ENCODE measurements at regions not wholly inside any gene's neighbourhood (a gene's known extent, or its start where the extent isn't known, plus 50 kb on each side); places are given as distances from the start of the nearest gene placed in this dataset.

DNA sequence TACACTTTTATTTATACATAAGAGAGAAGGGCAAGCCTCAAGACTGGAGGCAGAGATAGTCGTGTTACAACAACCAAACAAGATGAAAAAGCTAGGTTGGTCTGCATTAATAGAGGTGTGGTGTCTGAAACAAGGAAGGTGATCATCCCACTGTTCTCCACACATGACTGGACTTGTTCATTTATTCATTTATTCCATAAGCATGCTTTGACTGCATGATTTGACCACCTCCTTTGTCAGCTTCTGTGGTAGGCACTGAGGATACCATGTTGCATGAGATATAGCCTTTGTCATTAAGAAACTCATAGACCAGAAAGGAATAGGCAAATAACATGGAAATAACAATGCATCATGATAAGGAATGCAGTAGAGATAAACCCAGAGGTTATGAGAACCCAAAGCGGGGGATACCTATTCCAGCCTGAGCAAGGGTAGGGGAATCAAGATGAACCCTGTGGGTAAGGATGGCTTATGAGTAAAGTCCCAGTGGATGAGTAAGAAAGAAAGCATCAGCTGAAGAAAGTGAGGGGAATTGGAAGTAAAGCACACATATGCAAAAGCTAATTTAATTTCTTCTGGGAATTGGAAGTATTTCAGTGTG lies 173.7 kb upstream of the FGGY start:
- no peak for DNase-seq (ENCODE audit: low read depth)

DNA sequence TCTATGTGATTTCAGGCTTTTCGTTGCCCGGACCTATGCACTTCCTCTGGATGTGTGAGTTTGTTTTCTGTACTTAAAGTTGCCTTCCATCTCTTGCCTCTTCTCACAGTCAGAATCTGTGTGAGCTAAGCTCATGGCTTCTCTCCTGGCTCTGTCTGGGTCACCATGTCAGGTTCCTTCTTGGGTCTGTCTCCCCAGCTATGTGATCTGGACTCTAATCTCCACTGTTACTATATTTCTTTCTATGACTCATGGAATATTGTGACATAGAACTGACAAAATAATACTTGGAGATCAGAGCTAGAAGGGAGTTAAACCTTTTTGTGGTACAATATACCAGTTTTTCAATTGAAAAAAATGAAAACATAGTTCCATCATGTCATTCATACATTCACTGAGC lies 172.7 kb upstream of the FGGY start:
- DNase-seq (ENCODE audit: low read depth) = no peak

DNA sequence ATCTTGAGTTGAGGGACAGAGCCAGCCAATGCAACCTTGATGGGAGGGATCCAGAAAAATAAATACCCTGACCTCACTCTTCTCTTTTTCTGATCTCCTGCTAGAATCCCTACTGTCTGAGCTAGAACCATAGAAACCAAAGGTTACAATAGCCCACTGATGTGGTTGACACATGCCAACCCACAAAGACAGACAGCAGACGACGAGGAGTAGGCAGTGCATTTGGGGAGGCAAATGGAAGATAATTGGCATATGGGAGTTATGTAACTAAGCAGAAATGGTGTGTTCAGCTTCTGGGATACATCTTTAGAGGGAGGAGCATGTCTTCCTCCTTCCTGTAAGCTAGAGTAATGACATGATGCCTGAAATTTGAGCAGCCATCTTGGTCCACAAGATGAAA lies 171.7 kb upstream of the FGGY start:
- DNase-seq (ENCODE audit: low read depth) = no peak

DNA sequence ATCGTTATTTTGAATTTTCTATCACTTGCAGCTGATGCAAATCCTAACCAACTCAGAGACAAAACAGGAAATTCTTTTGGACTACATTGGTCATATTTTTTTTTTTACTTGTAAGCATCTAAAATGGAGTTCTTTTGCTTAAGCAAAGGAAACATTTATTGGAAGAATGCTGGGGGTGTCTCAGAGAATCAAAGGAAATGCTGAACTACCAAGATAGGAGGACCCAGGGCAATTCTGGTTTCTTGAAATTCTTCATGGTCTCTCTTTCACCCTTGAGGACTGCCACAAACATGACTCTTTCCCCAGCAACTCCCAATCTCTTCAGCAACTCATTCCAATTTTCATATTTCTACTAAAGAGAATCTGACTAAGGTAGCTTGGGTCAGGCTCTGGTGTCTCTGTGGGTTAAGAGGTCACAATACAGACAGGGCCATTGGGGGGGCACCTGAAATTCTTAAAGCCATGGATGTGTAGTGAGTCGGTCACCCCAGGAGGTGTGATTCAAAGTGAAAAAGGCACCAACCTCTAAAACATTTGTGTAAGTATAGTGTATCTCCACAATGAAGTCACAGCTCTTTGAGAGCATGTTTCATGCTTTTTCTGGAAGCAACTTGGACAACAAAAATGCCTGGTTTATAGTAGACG lies 171.1 kb upstream of the FGGY start:
- no peak for DNase-seq (ENCODE audit: low read depth)

DNA sequence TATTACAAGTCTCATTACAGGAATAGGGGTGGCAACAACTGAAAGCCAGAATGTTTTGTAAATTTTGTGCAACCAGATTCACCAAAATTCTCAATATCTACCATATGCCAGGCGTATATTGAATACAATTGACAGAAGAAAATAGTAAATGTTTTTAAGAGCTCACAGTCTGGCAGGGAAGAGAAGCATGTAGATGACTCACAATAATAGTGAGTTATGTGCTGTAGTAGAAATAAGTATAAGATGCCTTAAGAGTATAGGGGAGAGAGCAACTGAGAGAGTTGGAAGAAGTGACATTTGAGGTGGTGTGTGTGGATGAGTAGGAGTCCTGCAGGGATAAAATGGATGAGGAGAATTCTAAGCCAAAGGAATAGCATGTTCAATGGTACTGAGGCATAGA lies 170.5 kb upstream of the FGGY start:
- DNase-seq (ENCODE audit: low read depth) = no peak

DNA sequence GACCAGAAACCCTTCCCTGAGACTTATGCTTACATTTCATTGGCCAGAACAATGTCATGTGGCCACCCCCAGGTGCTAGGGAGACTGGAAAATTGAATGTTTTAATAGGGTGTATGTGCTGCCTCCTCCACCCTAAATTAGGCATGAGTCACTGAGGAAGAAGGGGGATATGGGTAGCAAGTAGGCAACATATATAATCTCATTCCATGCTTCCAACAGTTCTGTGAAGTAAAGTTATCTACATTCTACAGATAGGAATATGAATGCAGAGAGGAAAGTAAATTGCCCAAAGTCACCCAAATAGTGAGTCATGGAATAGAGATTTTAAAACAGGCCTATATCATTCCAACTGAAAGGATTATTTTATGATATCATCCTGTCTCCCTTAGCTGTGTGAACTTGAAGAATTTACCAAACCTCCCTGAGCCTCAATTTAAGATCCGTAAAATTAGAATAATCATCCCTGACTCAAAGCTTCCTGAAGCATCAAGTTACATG lies 168.6 kb upstream of the FGGY start:
- no peak for DNase-seq (ENCODE audit: low read depth)

DNA sequence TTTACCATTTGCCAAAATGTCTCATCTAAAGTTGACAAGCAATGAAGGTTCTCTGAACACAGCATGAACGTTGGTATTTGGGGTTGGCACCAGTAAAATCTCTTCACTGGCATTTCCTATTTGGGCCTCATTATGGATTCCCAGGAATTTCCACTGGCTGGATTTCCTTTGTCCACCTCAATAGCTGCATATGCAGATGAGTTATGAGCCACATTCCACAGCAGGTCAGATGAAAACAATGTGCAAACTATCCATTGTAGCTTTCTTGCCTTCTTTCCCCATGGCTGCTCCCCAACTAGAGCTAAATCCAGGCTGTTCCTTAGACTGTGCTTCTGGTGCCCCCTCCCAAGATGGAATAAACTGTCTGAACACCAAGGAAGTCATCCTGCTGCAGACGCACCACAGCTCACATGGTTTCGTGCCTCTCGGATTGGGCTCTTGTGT lies 168.1 kb upstream of the FGGY start:
- DNase-seq (ENCODE audit: low read depth) = peak; percentile 92

DNA sequence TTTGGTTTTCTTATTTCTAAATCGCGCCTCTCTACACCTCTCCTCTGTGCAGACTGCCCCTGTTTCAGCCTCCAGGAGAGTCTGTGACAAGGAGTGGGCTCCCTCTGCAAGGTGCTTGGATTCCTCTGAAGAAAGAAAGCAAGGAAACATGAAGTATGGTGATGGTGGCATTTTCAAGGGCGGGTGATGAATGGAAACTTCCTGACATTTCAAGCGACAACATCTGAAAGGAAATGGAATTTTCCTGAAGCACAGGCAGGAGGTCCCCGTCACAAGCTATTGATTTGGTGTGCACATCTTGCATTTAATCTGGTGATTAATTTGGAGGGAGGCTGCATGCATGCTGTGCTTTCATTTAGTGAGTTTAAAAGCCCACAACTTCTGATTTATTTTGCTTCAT lies 164.6 kb upstream of the FGGY start:
- DNase-seq (ENCODE audit: low read depth) = no peak

DNA sequence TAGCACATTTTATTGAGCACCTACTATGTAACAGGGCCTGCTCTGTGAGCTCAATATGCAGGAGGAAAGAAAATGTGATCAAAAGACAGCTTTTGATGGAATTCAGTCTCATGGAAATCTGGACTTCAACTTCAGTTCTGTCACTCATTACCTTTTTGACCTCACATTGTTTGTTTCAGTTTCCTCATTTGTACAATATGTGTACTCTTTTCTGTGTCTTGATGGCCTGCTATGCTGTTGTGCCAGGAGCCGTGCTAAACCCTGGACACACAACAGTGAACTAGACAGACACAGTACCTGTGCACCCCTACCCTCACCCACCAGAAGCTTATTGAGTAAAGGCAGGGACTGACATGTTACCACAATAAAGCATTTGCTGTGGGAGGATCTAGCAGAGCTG lies 162.9 kb upstream of the FGGY start:
- no peak for DNase-seq (ENCODE audit: low read depth)

DNA sequence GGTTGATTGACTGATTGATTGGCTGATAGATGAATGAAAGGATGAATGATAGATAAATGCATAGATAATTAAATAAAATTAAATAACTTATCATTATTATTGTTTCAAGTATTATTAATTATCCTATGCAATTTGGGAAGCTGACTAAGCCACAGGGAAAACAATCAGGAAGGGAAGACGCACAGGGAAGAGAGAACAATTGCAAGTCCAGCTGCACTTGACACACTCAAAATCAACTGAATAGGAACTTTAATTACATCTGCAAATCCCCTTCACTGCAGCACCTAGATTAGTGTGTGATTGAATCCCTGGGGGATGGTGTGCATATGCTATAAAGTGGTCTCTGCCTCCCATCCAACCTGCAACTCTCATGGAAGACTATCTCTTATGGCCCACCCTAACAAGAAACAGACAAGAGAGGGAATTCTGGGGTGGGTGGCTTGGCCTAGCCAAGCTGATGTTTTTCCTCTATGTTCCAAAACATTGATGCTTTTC lies 161.1 kb upstream of the FGGY start:
- DNase-seq (ENCODE audit: low read depth) = no peak

DNA sequence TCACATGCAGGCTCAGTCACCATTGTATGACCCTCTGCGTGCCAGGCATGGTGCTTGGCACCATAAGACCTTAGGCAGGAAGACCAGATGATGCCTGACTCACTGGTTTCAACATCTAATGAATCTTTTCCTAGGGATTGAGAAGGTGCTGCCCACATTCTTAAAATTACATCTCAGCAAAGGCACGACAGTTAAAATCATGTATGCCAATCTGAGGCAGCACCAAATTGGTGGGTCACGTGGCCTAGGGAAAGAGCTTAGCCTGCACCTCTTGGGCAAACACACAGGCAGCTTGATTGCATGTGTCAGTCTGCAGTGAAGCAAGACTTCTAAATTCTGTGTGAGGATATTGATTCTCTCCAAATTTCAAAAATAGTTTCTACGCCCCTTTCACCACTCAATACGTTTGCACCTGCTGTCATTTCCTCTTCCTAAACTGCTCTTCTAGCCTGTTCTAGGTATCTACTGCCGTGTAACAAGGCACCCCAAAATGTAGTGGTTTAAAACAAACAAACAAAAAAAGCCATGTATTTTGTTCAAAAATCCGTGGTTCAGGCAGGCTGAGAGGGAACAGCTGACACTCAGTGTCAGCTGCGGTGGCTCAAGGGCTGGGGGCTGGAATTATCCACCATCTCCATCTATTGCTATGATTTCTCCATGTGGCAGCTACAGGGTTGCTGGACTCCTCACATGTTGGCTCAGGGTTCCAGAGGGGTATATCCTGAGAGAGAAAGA lies 160.2 kb upstream of the FGGY start:
- peak; percentile 86 for DNase-seq (ENCODE audit: low read depth)

DNA sequence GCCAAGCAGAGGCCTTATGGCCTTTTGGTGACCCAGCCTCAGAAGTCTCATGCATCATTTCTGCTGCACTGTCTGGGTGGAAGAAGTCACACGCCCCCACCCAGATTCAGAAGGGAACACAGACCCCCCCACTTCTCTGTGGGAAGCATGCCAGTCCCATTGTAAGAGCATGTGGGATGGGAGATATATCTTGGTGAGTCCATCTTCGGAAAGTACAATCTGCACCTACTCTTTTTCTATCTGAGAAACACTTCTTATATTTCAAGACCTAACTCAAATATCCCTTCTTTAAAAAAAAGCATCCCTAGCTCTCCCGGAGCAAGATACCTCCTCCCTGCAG lies 159.6 kb upstream of the FGGY start:
- DNase-seq (ENCODE audit: low read depth) = no peak

DNA sequence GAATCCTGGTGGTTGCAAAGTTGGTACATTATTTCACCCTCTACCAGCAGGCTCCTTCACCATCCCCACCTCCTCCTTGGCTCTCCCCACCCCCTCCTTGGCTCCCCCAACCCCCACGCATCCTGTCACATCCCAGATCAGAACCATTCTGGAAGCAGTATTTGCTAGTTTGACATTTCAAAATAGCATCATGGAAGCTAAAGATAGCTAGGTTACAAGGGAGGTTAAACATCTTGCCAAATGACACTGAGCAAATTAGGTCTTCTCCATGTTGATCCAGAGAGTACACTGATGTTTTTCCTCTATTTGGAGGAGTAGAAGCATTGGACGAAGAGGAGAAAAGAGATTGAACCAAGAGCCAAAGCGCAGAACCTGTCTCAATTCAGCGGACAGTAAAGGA lies 158.9 kb upstream of the FGGY start:
- DNase-seq (ENCODE audit: low read depth) = no peak

DNA sequence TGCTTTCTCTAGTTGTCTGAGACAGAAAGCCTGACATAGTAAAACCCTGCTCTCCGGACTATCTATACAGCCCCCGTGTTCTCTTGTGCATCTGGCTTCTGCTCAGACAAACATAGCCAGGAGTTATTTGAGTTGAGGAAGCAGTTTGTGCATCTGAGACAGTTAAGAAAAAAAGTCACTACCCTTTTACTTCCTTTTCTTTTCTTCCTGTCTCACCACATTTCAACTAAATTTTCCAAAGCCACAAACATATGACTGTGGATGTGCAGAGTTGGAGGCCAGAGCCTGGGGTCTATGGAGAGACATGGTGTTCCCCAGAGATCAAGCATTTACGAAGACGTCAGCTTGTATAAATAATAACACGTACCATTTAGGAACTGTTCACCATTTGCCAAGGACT lies 158.5 kb upstream of the FGGY start:
- DNase-seq (ENCODE audit: low read depth) = no peak

DNA sequence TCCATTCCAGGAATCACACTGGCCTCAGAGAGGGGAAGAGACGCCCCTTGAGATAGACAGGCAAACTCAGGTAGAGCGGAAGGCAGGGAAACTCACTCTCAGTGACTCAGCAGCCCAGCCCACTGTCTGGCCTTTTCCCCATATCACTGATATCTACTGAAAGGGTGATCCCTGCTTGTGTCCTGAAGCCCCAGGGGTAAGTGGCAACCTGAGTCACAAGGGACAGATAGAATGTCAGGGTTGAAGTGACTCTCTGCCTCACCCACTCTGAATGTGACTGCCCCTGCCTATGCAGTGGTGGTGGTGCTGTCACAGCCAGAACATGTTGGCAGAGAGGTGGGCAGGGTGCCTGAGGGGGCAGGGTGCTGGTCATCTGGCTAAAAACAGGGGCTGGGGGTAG lies 157.5 kb upstream of the FGGY start:
- no peak for DNase-seq (ENCODE audit: low read depth)

DNA sequence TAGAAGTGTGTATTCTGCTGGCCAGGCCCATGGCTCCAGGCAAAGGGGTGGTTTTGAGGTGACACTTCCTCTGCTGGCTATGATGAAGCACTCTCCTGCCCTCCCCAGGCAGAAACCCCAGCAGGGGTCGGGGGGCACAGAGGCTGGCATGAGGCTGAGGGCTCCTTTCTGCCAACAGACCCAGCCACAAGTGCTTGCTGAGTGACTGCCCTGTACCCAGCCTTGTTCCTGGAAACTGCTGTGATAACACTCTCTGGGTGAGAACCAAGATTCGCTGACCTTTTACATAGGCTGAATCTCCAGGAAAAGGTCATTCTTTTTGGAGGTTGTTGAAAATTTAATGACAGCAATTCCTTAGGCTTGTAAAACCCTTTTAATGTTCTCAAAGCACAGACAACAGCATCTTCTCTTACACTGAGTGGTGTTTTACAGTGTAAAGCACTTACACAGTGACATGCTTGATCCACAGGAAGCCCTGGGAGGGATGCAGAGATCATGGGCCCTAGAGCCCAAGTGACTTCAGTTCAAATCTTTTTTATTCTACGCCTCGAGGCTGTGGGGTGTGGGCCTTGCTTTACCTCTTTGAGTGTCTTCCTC lies 155.5 kb upstream of the FGGY start:
- no peak for DNase-seq (ENCODE audit: low read depth)

DNA sequence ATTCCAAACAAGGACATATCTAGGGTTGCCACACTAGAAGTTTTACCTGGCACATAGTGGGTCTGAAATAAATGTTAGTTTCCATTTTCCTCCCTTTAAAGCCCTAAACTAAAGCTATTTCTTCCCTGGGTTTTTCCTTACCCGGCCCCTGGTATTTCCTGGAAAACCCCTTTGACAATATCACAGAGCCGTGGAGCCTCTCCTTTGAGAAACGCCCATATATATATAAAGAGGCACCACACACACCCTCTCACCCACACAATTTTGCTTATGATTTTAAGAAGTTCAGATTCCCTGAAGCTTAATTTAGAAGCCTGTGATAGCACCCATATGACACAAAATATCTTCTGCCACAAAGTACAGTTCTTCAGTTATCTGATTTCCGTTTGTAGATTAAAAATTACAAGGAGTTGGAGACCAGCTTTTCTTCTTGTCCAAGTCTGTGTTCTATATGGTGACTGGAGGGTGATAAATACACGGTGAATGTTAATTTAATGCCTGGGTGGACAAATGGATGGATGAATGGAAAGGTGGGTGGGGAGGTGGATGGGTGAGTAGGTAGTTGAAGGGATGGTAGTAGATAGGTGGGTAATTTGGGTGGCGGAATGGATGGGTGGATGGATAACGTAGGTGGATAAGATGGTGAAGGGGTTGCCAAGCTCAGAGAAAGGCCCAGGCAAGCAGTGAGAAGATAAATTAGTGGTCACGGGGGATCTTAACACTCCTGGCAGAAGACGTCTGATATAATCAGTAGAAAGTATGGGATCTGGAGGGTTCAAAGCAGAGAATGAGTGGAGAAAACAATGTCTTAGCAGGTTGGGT lies 154.4 kb upstream of the FGGY start:
- no peak for DNase-seq (ENCODE audit: low read depth)

DNA sequence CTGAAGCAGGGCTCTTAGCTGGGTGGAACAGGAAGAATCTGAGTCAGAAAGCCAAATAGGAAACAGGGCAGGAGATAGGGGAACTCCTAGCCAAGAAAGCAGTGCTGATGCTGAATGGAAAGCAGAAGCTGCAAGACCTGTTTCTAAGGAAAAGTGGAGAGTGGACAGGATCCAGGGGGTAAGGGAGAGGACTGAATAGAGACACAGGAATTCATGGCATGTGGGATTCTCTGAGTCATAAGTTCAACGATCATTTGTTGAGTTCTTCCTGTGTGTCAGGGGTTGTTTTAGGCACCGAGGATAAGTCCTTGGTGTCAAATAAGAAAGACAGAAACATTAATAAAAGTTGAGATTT lies 153.8 kb upstream of the FGGY start:
- DNase-seq (ENCODE audit: low read depth) = peak; percentile 98

DNA sequence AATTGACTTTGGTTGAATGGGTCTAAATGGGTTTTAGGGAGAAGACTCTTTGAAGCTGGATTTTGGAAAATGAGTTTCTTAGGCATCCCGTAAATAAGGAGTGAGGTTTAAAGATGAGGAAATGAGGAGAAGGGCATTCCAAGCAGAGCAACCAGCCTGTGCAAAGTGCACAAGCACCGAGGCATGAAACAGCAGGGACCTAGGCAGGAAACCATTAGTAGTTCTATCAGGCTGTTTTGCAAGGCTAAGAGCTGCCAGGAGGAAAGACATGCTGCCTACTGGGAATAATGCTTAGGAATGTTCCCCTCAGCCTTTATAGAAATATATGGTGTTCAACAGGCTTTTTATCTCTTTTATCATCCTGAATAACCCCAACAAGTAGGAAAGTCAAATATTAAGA lies 153.1 kb upstream of the FGGY start:
- no peak for DNase-seq (ENCODE audit: low read depth)

DNA sequence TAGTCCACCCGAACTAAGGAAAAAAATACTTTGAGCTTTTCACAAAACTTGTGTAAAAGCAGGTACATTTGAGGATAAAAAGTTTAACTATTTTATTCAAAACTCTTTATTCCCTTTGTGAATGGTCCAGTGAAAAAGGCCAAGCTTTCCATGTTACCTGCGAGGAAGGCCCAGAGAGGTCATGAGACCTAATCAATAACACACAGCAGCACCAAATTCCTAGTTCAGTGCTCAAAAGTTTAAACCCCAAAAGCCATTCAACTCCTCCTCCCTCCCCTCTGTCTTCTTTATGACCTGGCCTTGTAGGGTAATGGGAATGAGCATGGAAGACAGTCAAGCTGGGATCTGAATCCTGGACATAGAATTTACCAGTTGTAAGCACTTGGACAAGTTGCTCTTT lies 151.9 kb upstream of the FGGY start:
- no peak for DNase-seq (ENCODE audit: low read depth)

DNA sequence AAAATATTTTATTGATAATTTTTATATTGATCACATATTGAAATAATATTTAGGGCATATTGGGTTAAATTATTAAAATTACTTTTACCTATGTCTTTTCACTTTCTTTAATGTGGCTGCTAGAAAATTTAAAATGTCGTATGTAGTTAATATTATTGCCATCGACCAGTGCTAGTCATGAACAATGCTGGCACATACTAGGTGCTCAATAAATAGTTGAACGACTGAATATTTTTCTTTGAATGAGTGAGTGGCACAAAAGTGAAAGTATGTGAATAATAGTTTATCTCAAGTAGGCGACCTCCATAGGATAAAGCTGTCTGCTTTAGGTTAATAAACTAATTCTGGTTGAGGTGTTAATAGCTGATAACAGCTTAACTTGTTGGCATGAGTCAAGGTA lies 150.8 kb upstream of the FGGY start:
- no peak for DNase-seq (ENCODE audit: low read depth)

DNA sequence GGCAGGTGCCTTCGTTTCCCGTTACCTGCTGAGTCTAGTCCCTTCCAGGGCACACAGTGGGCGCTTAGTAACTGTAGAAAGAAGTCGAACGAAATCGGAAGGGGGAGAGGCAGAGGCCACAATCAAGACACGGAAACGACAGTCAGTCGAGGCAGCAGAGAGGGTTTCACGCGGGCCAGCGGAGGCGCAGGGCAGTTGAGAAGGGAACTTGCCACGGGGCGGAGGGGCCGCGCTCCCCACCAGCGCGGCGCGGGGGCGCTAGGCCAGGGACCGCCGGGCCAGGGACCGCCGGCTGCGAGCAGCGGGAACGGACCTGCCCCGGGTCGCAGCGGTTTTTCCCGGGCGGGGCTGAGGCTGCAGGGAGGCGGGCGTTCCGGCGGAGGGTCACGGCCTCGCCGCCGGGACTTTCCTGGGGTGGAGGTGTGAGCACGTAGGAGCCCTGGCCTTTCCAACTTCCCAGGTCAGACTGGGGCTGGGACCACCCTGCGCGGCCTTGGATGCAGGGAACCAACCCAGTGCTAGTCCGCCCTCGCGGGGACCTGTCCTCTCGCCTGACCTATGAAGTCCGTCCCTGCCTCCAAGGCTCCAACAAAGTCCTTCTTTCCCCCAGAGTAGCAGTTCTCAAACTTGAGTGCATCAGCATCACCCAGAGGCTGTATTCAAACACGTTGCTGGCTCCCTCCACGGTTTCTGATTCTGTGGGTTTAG lies 150.1 kb upstream of the FGGY start:
- no peak for DNase-seq (ENCODE audit: low read depth)
